ENCODE measurements at regions not wholly inside any gene's neighbourhood (a gene's known extent, or its start where the extent isn't known, plus 50 kb on each side); places are given as distances from the start of the nearest gene placed in this dataset.
"Not testable (repeated sequence)": the region's sequence is repeated elsewhere in the genome, so short reads cannot be mapped to it uniquely, and the experiment has no call there.

- peak; percentile 13 for DNase-seq
Observed at GRCh38 chr7:32680259-32681173, 185.2 kb downstream of the AVL9 start.

GRCh38 chr7:32679192-32679591, 183.9 kb downstream of the AVL9 start:
- DNase-seq, result no peak

- DNase-seq, result no peak
Observed at GRCh38 chr7:32677593-32677992, 182.3 kb downstream of the AVL9 start.

GRCh38 chr7:32676249-32676941, 181.1 kb downstream of the AVL9 start:
- DNase-seq, result no peak

- no peak for DNase-seq
Observed at GRCh38 chr7:32673275-32673983, 178.1 kb downstream of the AVL9 start.

GRCh38 chr7:32670110-32671025, 175.1 kb downstream of the AVL9 start:
- peak; percentile 70 for DNase-seq

GRCh38 chr7:32669173-32669870, 174.0 kb downstream of the AVL9 start:
- peak; percentile 86 for DNase-seq

GRCh38 chr7:32668387-32669097, 173.3 kb downstream of the AVL9 start:
- peak; percentile 70 for DNase-seq

GRCh38 chr7:32667586-32667985, 172.3 kb downstream of the AVL9 start:
- DNase-seq, result not testable (repeated sequence)

- not testable (repeated sequence) for DNase-seq
Observed at GRCh38 chr7:32663805-32664211, 168.5 kb downstream of the AVL9 start.

- not testable (repeated sequence) for DNase-seq
Observed at GRCh38 chr7:32662509-32662908, 167.2 kb downstream of the AVL9 start.

GRCh38 chr7:32661929-32662328, 166.6 kb downstream of the AVL9 start:
- DNase-seq, result no peak

GRCh38 chr7:32661501-32661900, 166.2 kb downstream of the AVL9 start:
- DNase-seq, result no peak

GRCh38 chr7:32660936-32661335, 165.6 kb downstream of the AVL9 start:
- DNase-seq, result no peak

GRCh38 chr7:32659853-32660252, 164.6 kb downstream of the AVL9 start:
- DNase-seq, result no peak

GRCh38 chr7:32658467-32658869, 163.2 kb downstream of the AVL9 start:
- no peak for DNase-seq

- DNase-seq, result no peak
Observed at GRCh38 chr7:32658034-32658433, 162.7 kb downstream of the AVL9 start.

GRCh38 chr7:32654549-32654948, 159.3 kb downstream of the AVL9 start:
- not testable (repeated sequence) for DNase-seq

- not testable (repeated sequence) for DNase-seq
Observed at GRCh38 chr7:32650356-32650755, 155.1 kb downstream of the AVL9 start.

GRCh38 chr7:32648408-32649156, 153.3 kb downstream of the AVL9 start:
- no peak for DNase-seq

Measured in EL (cell line).